ENCODE measurements at regions not wholly inside any gene's neighbourhood (a gene's known extent, or its start where the extent isn't known, plus 50 kb on each side); places are given as distances from the start of the nearest gene placed in this dataset.

GRCh38 chr11:8787372-8787771 lies 104.8 kb downstream of the RPL27A start:
- no peak for TF ChIP-seq POLR2AphosphoS5 (IDR thresholded peaks at IDR 0.05; ENCODE audit: low read depth, low read length)
- TF ChIP-seq POLR2A (IDR thresholded peaks at IDR 0.05; ENCODE audit: low read depth, low read length) = no peak
- TF ChIP-seq TAF1 (IDR thresholded peaks at IDR 0.05; ENCODE audit: borderline replicate concordance, low read depth, low read length) = no peak
- DNase-seq (ENCODE audit: insufficient read length) (no peak), FAIRE-seq (peak; percentile 70)

GRCh38 chr11:8788616-8789015 lies 106.0 kb downstream of the RPL27A start:
- no peak for DNase-seq (ENCODE audit: insufficient read length)

GRCh38 chr11:8789864-8790263 lies 107.3 kb downstream of the RPL27A start:
- FAIRE-seq = no peak
- no peak for TF ChIP-seq POLR2AphosphoS5 (IDR thresholded peaks at IDR 0.05; ENCODE audit: low read depth, low read length)
- no peak for DNase-seq (ENCODE audit: insufficient read length)

More at GRCh38 chr11:8788616-8789015, 106.0 kb downstream of the RPL27A start:
- TF ChIP-seq POLR2A (IDR thresholded peaks at IDR 0.05; ENCODE audit: low read depth, low read length) (no peak), POLR2AphosphoS5 (IDR thresholded peaks at IDR 0.05; ENCODE audit: low read depth, low read length) (no peak), TAF1 (IDR thresholded peaks at IDR 0.05; ENCODE audit: borderline replicate concordance, low read depth, low read length) (no peak)
- FAIRE-seq = no peak

GRCh38 chr11:8790968-8791367 lies 108.4 kb downstream of the RPL27A start:
- FAIRE-seq = no peak
- TF ChIP-seq TAF1 (IDR thresholded peaks at IDR 0.05; ENCODE audit: borderline replicate concordance, low read depth, low read length) (no peak), POLR2A (IDR thresholded peaks at IDR 0.05; ENCODE audit: low read depth, low read length) (no peak), POLR2AphosphoS5 (IDR thresholded peaks at IDR 0.05; ENCODE audit: low read depth, low read length) (no peak)
- no peak for DNase-seq (ENCODE audit: insufficient read length)

DNA sequence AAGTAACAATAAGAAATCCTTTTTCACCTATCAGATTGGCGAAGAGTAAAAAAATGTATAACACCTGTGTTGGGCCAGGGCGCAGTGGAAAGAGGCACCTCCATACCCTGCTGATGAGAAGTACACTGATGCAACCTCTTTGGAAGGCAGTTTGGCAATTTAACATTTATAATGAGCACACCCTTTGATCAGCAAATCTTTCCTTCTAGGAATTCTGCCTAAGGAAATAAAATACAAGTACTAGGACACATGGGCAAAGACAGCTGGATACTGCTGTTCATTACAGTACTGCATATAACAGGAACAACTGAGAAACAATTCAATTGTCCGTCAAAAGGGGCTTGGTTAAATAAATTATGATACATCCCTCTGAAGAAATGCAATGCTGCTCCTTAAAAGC lies 110.1 kb downstream of the RPL27A start:
- DNase-seq (ENCODE audit: insufficient read length) = no peak
- FAIRE-seq = no peak
- no peak for TF ChIP-seq POLR2A (IDR thresholded peaks at IDR 0.05; ENCODE audit: low read depth, low read length)
- no peak for TF ChIP-seq POLR2AphosphoS5 (IDR thresholded peaks at IDR 0.05; ENCODE audit: low read depth, low read length)
- TF ChIP-seq TAF1 (IDR thresholded peaks at IDR 0.05; ENCODE audit: borderline replicate concordance, low read depth, low read length) = no peak

DNA sequence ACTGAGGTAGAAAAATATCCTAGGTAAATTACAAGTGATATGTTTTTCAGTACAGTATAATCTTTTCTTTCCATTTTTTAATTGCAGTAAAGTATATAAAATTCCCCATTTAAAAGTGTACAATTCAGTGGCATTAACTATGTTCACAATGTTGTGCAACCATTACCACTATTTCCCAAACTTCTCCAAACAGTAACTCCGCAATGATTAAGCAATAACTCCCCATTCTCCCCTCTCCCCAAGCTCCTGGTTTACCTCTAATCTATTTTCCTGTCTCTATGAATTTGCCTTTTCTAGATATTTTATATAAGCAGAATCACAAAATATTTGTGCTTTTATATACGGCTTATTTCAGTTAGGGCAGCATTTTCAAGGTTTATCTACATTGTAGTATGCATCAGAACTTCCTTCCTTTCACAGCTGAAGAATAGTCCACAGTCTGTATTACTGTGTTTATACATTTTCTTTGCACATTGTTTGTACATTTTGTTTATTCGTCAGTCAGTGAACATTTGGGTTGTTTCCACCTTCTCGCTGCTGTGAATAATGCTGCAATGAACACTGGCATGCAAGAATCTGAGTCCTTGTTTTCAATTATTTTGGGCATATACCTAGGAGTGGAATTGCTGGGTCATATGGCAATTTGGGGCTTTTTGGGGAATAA lies 110.7 kb downstream of the RPL27A start:
- TF ChIP-seq POLR2A (IDR thresholded peaks at IDR 0.05; ENCODE audit: low read depth, low read length) (no peak), TAF1 (IDR thresholded peaks at IDR 0.05; ENCODE audit: borderline replicate concordance, low read depth, low read length) (no peak), POLR2AphosphoS5 (IDR thresholded peaks at IDR 0.05; ENCODE audit: low read depth, low read length) (no peak)
- DNase-seq (ENCODE audit: insufficient read length) (no peak), FAIRE-seq (peak; percentile 67)

DNA sequence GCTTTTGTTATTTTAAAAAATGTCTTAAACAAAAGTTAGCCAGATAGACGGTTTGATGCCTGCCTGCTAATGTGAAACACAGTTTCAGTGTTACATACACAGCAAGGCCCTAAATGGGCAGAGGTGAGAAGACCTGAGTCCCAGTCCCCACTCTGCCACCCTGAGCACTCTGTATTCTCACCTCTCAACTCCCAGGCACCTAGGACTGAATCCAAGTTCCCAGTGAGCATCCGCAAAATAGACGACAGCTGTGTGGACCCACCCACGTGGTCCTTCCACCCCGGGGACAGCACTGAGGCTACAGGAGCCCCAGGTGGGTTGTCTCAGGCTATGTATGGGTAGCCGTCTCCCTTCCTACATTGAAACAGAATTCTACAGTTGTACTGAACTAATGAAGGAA lies 111.5 kb downstream of the RPL27A start:
- DNase-seq (ENCODE audit: insufficient read length) (no peak), FAIRE-seq (no peak)
- no peak for TF ChIP-seq TAF1 (IDR thresholded peaks at IDR 0.05; ENCODE audit: borderline replicate concordance, low read depth, low read length)
- TF ChIP-seq POLR2AphosphoS5 (IDR thresholded peaks at IDR 0.05; ENCODE audit: low read depth, low read length) = no peak

DNA sequence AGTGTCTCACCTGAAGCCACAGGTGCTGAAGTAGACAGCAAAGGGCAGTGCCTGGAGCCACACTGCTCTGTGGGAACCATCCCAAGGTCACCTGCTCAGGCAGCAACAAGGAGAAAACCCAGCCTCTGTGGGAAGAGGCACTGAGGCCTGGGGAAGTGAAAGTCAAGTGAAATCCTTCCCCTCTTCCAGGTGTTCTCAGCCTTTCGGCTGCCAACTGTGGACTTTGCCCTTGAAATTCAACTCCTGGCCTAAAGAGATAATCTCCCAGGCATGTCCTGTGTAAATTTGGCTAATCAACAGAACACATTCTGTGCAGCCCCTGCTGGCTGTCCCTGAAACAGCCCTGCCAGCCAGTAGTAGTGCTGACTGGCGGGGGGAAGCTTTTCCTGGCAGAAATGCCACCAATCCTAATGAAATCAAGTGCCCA lies 112.1 kb downstream of the RPL27A start:
- DNase-seq (ENCODE audit: insufficient read length) = no peak
- no peak for TF ChIP-seq POLR2AphosphoS5 (IDR thresholded peaks at IDR 0.05; ENCODE audit: low read depth, low read length)
- no peak for TF ChIP-seq POLR2A (IDR thresholded peaks at IDR 0.05; ENCODE audit: low read depth, low read length)
- TF ChIP-seq TAF1 (IDR thresholded peaks at IDR 0.05; ENCODE audit: borderline replicate concordance, low read depth, low read length) = no peak
- FAIRE-seq = peak; percentile 24

GRCh38 chr11:8796941-8797340 lies 114.0 kb upstream of the AKIP1 start:
- TF ChIP-seq TAF1 (IDR thresholded peaks at IDR 0.05; ENCODE audit: borderline replicate concordance, low read depth, low read length) = no peak
- no peak for TF ChIP-seq POLR2A (IDR thresholded peaks at IDR 0.05; ENCODE audit: low read depth, low read length)
- TF ChIP-seq POLR2AphosphoS5 (IDR thresholded peaks at IDR 0.05; ENCODE audit: low read depth, low read length) = no peak
- FAIRE-seq (no peak), DNase-seq (ENCODE audit: insufficient read length) (no peak)

DNA sequence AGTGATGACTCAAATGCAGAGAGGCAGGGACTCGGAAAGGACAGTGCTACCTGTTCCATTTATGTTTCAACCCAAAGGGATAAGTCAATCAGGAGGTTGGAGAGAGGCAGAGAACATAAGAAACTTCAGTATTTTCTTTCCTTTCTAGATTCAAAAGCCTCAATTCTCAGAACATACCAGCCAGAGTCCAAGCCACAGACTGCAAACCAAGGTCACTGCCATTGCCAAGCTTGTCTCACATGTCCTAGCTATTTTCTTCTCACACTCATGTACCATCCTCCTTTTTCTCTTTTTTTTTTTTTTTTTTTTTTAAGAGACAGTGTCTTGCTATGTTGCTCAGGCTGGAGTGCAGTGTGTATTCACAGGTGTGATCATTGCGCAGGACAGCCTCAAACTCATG lies 111.7 kb upstream of the AKIP1 start:
- no peak for FAIRE-seq
- DNase-seq (ENCODE audit: insufficient read length) = no peak
- TF ChIP-seq POLR2A (IDR thresholded peaks at IDR 0.05; ENCODE audit: low read depth, low read length) = no peak
- TF ChIP-seq POLR2AphosphoS5 (IDR thresholded peaks at IDR 0.05; ENCODE audit: low read depth, low read length) = no peak
- no peak for TF ChIP-seq TAF1 (IDR thresholded peaks at IDR 0.05; ENCODE audit: borderline replicate concordance, low read depth, low read length)

DNA sequence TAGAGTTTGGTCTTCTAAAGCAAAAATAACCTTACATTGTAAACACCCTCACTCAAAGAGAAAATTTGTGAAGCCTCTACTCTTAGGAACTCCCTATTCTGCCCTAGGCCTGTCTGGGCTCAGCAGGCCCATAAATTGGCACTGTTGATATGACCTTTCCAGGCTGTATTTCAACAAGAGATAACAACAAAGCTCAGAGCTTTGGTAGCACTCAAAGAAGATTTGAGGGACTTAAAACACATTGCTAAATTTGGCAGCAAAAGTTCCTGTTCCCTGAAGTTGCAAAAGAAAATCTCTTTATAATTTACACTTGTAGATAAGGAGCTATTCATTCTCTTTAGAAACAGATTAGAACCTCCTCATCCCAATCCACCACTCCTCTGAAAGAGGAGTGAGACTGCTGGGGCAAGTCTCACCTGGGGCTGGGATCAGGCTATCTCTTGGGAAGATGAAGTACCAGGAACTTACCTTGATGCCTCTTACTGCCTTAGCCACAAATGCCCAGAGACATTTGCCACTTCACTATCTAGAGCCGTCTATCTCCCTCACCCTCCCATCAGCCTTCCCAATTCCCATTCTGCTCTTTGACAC lies 110.4 kb upstream of the AKIP1 start:
- FAIRE-seq (no peak), DNase-seq (ENCODE audit: insufficient read length) (no peak)
- TF ChIP-seq TAF1 (IDR thresholded peaks at IDR 0.05; ENCODE audit: borderline replicate concordance, low read depth, low read length) = no peak
- no peak for TF ChIP-seq POLR2A (IDR thresholded peaks at IDR 0.05; ENCODE audit: low read depth, low read length)
- no peak for TF ChIP-seq POLR2AphosphoS5 (IDR thresholded peaks at IDR 0.05; ENCODE audit: low read depth, low read length)

- TF ChIP-seq POLR2AphosphoS5 (IDR thresholded peaks at IDR 0.05; ENCODE audit: low read depth, low read length) (no peak), POLR2A (IDR thresholded peaks at IDR 0.05; ENCODE audit: low read depth, low read length) (no peak), TAF1 (IDR thresholded peaks at IDR 0.05; ENCODE audit: borderline replicate concordance, low read depth, low read length) (no peak)
- FAIRE-seq = no peak
- DNase-seq (ENCODE audit: insufficient read length) = no peak
Measured at GRCh38 chr11:8801121-8801520, 109.9 kb upstream of the AKIP1 start.

Data from GM12892 (cell line).